SKM-1 treated with dmso at 0.1 percent for 144 hours (cell line): ENCODE measurements at regions not wholly inside any gene's neighbourhood (a gene's known extent, or its start where the extent isn't known, plus 50 kb on each side); places are given as distances from the start of the nearest gene placed in this dataset.

ENCODE experiments used
- DNase-seq: peaks from one replicate; lab custom pipeline; 2025; ENCODE audit not compliant: unreplicated experiment; lab: John Stamatoyannopoulos, UW

DNA sequence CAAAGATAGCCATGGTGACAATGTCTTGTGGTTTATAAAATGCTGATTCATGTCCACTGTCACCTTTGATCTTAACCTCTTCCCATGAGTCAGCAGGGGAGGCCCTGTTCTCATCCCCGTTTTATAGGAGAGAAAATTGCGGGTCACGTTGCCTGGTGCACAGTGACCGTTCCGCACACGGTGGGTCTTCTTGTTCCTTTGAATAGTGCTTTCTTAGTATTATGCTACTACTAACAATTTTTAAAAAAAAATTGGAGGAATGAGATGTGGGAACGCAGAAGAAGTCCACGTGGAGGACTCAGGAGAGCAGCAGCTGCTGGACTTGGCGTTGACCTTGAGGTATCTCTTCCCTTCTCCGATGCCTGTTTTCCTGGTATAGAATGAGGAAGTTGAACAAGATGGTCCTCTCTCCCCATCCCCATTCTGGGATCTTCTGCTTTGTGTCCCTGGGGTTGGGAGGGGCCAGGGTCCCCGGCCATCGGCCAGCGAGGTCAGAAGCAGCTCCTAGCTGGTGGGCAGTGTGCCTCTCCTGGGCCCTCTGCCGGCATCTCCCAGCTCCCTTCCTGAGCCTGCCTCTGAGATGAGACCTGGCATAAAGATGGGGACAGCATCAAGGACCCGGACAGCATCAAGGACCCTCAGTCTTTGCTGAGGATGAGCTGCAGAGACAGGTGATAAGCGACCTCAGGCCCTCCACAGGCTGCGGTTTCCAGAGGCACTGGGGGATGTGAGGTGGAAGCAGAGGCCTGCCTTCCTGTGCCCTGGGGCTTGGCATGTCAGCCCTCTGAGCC is 143.9 kb downstream of the C9orf50 start:
- no peak for DNase-seq

GRCh38 chr9:129474740-129475404 is 146.0 kb downstream of the C9orf50 start:
- no peak for DNase-seq

- no peak for DNase-seq
Measured at GRCh38 chr9:129473523-129474244, 147.2 kb downstream of the C9orf50 start.

DNA sequence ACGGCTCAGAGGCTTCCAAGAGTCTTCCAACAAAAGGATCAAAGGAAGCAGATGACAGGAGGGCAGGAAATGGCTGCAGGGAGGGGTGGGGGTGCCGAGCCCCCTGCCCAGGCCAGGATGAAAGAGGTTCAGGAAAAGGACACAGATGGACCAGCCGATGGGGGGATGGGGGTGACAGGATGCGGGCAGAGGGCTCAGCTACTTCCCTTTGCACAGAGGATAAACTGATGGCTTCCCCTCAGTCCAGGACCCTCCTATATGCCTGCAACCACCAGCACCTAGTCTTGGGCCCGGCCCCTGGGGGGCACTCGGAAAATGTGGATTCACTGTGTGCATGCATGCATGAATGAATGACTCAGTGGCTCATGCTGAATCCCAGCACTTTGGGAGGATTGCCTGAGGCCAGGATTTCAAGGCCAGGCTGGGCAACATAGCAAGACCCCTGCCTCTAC is 148.2 kb downstream of the C9orf50 start:
- no peak for DNase-seq

DNA sequence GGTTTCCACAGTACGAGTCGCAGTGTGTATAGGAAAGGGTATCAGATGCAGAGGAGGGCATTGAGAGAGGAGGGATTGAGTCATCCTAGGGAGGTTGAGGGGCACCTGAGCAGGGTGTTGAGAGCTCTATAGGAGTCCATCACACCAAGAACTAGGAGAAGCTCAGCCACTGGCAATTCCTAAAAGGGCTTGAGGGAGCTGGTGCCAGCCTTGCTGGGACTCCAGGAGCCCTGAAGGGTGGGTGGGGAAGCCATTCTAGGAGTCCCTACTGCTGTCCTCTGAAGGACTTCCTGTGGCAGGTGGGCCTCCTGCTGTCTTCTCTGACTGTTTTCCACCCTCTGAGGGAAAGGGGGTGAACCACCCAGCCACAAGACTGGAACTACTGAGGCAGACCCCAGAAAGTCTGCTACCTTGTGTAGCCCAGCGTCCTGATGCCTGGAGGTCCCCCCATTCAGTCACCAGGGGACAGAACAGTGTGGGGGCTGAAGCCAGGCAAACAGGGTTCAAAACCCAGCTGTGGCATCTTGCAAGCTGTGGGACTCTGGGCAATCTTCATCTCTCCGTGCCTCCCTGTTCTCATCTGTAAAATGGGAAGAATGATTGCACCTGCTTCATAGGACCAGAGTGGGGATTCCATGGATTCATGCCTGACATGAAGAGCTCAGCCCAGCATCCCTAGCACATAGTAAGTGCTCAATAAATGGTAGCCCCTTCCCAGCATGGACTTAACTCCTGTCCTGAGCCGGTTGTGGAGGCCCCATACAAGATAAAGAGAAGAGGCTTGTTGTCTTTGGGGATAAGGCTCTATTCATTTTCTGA is 149.5 kb downstream of the C9orf50 start:
- DNase-seq: no peak

GRCh38 chr9:129469988-129470316 is 150.9 kb downstream of the C9orf50 start:
- DNase-seq: no peak

GRCh38 chr9:129469188-129469987 is 151.5 kb downstream of the C9orf50 start:
- no peak for DNase-seq

GRCh38 chr9:129467739-129468666 is 152.9 kb downstream of the C9orf50 start:
- DNase-seq: no peak

GRCh38 chr9:129467004-129467588 is 153.8 kb downstream of the C9orf50 start:
- no peak for DNase-seq

DNA sequence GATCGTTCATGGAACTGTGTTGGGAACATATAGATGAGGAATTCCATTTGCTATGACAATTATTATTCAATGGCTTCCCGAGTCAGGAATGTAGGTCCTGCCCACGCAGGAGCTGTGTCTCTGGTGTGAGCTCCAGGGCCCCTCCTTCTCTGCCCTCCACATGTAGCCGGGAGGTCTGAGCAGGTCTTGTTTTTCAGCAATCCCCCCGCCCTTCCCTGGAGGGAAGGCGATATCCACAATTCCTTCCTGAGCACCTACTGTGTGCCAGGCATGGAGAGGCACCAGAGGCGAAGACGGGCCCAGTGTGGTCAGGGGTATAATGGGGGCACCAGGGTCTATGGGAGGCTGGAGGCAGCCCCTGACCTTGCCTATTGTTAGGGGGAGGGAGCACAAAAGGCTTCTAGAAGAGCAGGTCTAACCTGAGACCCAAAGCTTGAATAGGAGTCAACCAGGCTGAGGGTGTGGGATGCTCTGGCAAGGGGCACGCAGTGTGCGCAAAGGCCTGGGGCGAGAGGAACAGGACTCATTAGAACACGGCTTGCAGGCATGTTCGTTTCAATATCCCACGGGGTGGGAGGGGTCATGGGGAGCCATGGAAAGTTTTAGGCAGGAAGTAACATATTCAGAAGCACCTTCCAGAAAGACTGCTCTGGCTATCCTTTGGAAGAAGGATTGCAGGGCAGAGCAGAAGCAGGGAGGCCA is 154.9 kb downstream of the C9orf50 start:
- DNase-seq: no peak

DNA sequence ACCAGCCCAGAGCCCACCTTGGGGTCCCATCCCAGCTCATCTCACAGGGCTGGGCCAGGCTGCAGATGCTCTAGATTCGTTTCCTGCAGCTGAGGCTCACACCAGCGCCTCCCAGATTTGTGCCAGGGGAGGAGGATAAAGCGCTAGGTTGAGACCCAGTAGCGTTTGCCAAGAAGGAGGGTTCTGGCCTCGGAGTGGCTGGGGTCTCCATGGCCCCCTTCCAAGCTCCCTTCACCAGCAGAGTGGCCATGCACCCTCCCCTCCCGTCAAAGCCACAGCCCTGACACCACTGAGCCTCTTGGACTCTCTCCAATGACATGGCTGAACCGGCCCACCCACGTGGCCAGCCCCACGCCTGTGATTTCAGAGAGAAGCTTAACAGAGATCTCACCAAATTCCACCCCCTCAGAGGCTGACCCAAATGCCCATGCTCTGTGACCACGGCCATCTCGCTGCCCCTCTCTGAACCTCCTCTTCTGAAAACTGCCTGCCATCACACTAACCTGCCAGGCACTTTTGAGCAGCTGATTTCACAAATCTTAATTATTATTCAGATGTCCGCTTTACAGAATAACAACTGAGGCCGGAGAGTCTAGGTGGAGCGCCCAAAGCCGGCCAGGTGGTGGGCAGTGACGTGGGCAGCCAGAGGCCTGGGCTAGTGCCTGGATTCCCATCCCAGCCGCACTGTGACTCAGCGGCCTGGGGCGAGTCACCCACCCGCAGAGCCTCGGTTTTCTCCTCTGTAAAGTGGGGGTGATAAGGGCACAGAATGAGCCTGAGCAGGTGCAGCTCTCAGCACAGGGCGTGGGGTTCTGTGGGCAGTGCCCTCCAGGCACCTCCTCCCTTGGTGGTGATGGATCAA is 155.7 kb downstream of the C9orf50 start:
- no peak for DNase-seq

- no peak for DNase-seq
Measured at GRCh38 chr9:129463994-129464393, 156.9 kb downstream of the C9orf50 start.

- DNase-seq: no peak
Measured at GRCh38 chr9:129463477-129463876, 157.4 kb downstream of the C9orf50 start.

DNA sequence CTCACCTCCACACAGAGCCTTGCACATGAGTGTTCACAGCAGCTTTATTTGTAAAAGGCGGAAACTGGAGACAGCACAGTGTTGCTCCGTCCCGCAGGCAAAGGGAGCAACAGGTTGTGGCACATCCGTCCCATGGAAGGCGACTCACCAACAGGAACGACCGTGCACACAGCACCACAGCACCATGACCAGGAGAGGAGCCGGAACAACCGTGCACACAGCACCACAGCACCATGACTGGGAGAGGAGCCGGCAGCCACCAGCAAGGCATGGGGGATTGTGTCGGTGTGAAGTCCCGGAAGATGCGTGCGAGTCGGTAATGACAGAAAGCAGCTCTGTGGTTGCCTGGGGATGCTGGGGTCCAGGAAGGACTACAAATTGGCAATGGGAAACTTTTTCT is 158.5 kb downstream of the C9orf50 start:
- DNase-seq: no peak

DNA sequence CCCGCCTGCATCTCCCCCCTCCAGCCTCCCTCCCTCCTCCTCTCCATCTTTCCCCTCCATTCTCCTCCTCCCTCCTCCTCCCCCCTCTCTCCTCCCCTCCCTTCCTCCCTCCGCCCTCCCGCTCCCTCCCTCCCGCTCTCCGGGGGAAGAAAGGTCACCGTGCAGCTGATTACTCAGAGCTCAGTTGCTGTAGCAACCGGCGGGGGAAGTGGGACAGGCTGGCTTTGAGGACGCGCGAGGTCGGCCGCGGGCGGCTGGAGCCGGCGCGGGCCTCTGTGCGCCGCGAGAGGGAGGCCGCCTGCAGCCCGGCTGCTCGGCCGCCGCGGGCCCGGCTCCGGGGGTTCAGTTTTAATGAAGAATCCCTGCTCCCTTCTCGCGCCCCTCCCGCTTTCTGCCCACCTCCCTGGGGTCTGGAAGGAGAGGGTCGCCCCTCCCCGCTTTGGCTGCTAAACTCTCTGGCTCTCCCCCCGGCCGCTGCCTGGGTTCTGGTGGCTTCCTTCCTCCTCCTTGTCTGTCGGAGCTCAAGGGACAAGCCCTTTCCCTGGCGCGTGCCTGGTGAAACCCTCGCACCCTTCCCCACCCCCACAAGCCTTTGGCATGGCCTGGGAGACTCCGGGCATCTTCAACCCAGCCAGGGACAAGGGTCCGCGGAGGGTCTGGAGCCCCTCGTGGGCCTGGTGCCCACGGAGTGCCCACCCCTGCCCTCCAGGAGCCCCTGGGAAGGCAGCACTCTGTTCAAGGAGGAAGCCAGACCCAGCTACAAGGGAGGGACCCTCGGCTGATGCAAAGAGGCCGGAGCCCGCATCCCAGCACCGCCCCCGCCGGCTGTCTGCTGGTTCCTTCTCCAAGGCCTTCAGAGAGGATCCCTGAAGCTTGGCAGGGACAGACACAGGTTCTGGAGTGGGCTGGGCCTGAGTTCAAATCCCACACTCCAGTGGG is 160.3 kb downstream of the C9orf50 start:
- DNase-seq: peak; percentile 94
